ENCODE measurements at regions not wholly inside any gene's neighbourhood (a gene's known extent, or its start where the extent isn't known, plus 50 kb on each side); places are given as distances from the start of the nearest gene placed in this dataset.

GRCh38 chr3:29164825-29165224 lies 116.0 kb upstream of the RBMS3 start:
- TF ChIP-seq HDGF (IDR thresholded peaks at IDR 0.05; ENCODE audit: borderline replicate concordance) = no peak
- no peak for TF ChIP-seq SP1 (IDR thresholded peaks at IDR 0.05)
- TF ChIP-seq ELF4 (IDR thresholded peaks at IDR 0.05) = no peak
- no peak for TF ChIP-seq TARDBP (IDR thresholded peaks at IDR 0.05)
- no peak for TF ChIP-seq PKNOX1 (IDR thresholded peaks at IDR 0.05)

Data from HEK293T (cell line).